HepG2 (cell line): ENCODE measurements at regions not wholly inside any gene's neighbourhood (a gene's known extent, or its start where the extent isn't known, plus 50 kb on each side); places are given as distances from the start of the nearest gene placed in this dataset.

ENCODE experiments used
- ATM ChIP-seq: fragments of 450-650 bp; IDR thresholded peaks from 2 replicates; pipeline ENCODE4 v1.7.1; 2017; ENCODE audit warnings: mild to moderate bottlenecking, borderline replicate concordance
- CCDC6 ChIP-seq: sonication (generic); formaldehyde crosslinking; IDR thresholded peaks from 2 replicates; pipeline ENCODE4 v1.8.1; 2022; ENCODE audit warnings: mild to moderate bottlenecking, missing genetic modification reagents, moderate library complexity
- CEBPB ChIP-seq: IDR thresholded peaks from 2 replicates; pipeline ENCODE4 v1.6.1; 2011; ENCODE audit warnings: low read depth, low read length, improper control_type of control experiment, borderline replicate concordance
- CENPT ChIP-seq: sonication (generic); formaldehyde crosslinking; IDR thresholded peaks from 2 replicates; pipeline ENCODE4 v1.8.0; 2022; ENCODE audit warnings: low read depth, mild to moderate bottlenecking, moderate library complexity, missing genetic modification reagents
- HDAC2 ChIP-seq: sonication (generic); formaldehyde crosslinking; IDR thresholded peaks from 2 replicates; pipeline ENCODE4 v1.4.0; 2020; ENCODE audit warnings: missing genetic modification reagents
- HHEX ChIP-seq: IDR thresholded peaks from 2 replicates; pipeline ENCODE4 v1.6.1; 2016; ENCODE audit warnings: control low read depth
- HMGA1 ChIP-seq: sonication (generic); formaldehyde crosslinking; conservative IDR thresholded peaks from 2 replicates; pipeline ENCODE4 v1.4.0; 2020; ENCODE audit warnings: missing genetic modification reagents
- HNF1A ChIP-seq, 2 experiments: sonication (generic) in 1 of 2; formaldehyde crosslinking in 1 of 2; IDR thresholded peaks; 2 replicates each; pipeline versions ENCODE4 v1.4.0 to v1.6.1; 2016 to 2020; ENCODE audit warnings: borderline replicate concordance in 1 of 2, low read depth in 1 of 2, mild to moderate bottlenecking in 1 of 2, missing genetic modification reagents in 1 of 2
- JUNB ChIP-seq: sonication (generic); formaldehyde crosslinking; IDR thresholded peaks from 2 replicates; pipeline ENCODE4 v1.8.0; 2022; ENCODE audit warnings: missing genetic modification reagents, mild to moderate bottlenecking, borderline replicate concordance
- KLF11 ChIP-seq: IDR thresholded peaks from 2 replicates; pipeline ENCODE4 v1.6.1; 2016; ENCODE audit warnings: missing compliant biosample characterization
- MNT ChIP-seq: fragments of 450-650 bp; IDR thresholded peaks from 2 replicates; pipeline ENCODE4 v1.6.1; 2016
- NR0B2 ChIP-seq: sonication (generic); formaldehyde crosslinking; IDR thresholded peaks from 2 replicates; pipeline ENCODE4 v1.4.0; 2020; ENCODE audit warnings: mild to moderate bottlenecking, missing genetic modification reagents
- PRPF4 ChIP-seq: fragments of 200-400 bp; formaldehyde crosslinking; IDR thresholded peaks from 2 replicates; pipeline ENCODE4 v1.6.1; 2016; ENCODE audit warnings: low read length, low read depth; ENCODE audit not compliant: poor library complexity, severe bottlenecking
- RBFOX2 ChIP-seq: fragments of 200-400 bp; formaldehyde crosslinking; IDR thresholded peaks from 2 replicates; pipeline ENCODE4 v1.6.1; 2017; ENCODE audit warnings: low read depth, mild to moderate bottlenecking, low read length
- RFXANK ChIP-seq: IDR thresholded peaks from 2 replicates; pipeline ENCODE4 v1.6.1; 2016
- RORA ChIP-seq: sonication (generic); formaldehyde crosslinking; IDR thresholded peaks from 2 replicates; pipeline ENCODE4 v1.5.0; 2020; ENCODE audit warnings: mild to moderate bottlenecking, missing genetic modification reagents, moderate library complexity
- SIN3A ChIP-seq: IDR thresholded peaks from 2 replicates; pipeline ENCODE4 v1.6.1; 2011; ENCODE audit warnings: low read depth, mild to moderate bottlenecking, control low read depth, low read length, borderline replicate concordance
- TERF1 ChIP-seq: sonication (generic); formaldehyde crosslinking; IDR thresholded peaks from 2 replicates; pipeline ENCODE4 v1.8.0; 2022; ENCODE audit warnings: mild to moderate bottlenecking, missing genetic modification reagents, moderate library complexity
- ZMYM4 ChIP-seq: sonication (generic); formaldehyde crosslinking; IDR thresholded peaks from 2 replicates; pipeline ENCODE4 v1.8.1; 2023; ENCODE audit warnings: mild to moderate bottlenecking, missing genetic modification reagents
- ZNF12 ChIP-seq: sonication (generic); formaldehyde crosslinking; IDR thresholded peaks from 2 replicates; pipeline ENCODE4 v1.5.0; 2020; ENCODE audit warnings: missing genetic modification reagents
- ZNF160 ChIP-seq: sonication (generic); formaldehyde crosslinking; IDR thresholded peaks from 2 replicates; pipeline ENCODE4 v1.8.0; 2022; ENCODE audit warnings: mild to moderate bottlenecking, inconsistent platforms, missing genetic modification reagents
- ZNF251 ChIP-seq: sonication (generic); formaldehyde crosslinking; IDR thresholded peaks from 2 replicates; pipeline ENCODE4 v1.9.0; 2021; ENCODE audit warnings: mild to moderate bottlenecking, missing genetic modification reagents
- ZNF652 ChIP-seq: IDR thresholded peaks from 2 replicates; pipeline ENCODE4 v1.6.1; 2016; ENCODE audit warnings: low read depth, borderline replicate concordance
- ZNF660 ChIP-seq: sonication (generic); formaldehyde crosslinking; IDR thresholded peaks from 2 replicates; pipeline ENCODE4 v1.5.1; 2020; ENCODE audit warnings: mild to moderate bottlenecking, low read depth, missing genetic modification reagents, borderline replicate concordance
- ZZZ3 ChIP-seq: sonication (generic); formaldehyde crosslinking; IDR thresholded peaks from 2 replicates; pipeline ENCODE4 v1.4.0; 2020; ENCODE audit warnings: missing genetic modification reagents, mild to moderate bottlenecking, borderline replicate concordance

- TF ChIP-seq ZMYM4 (peak; percentile 65), HMGA1 (CRISPR knock-in tag) (no peak), RBFOX2 (peak; percentile 70), ZNF660 (CRISPR knock-in tag) (no peak), CENPT (CRISPR knock-in tag) (no peak), ZNF160 (no peak), SIN3A (no peak), KLF11 (CRISPR knock-in tag) (no peak), ZZZ3 (no peak), HDAC2 (CRISPR knock-in tag) (peak; percentile 45; the same call in 1 of the 2 replicates), ZNF12 (CRISPR knock-in tag) (peak; percentile 91), JUNB (no peak), PRPF4 (no peak), HHEX (CRISPR knock-in tag) (no peak), ZNF652 (no peak), TERF1 (CRISPR knock-in tag) (no peak), CCDC6 (no peak), RFXANK (CRISPR knock-in tag) (no peak), NR0B2 (CRISPR knock-in tag) (0 out of 2 replicates have a peak, but pooled peaks have one; percentile 26), CEBPB (no peak), HNF1A (IDR thresholded peaks at IDR 0.05; ENCODE audit: low read depth) (no peak), HNF1A (CRISPR knock-in tag; IDR thresholded peaks at IDR 0.05; ENCODE audit: borderline replicate concordance) (no peak), RORA (CRISPR knock-in tag) (no peak), ZNF251 (CRISPR knock-in tag) (no peak), ATM (no peak), MNT (no peak)
Measured at GRCh38 chr4:153068751-153069150, 132.6 kb downstream of the FHDC1 start (continued).
